Glomerular visceral epithelial cell (primary cell): ENCODE measurements at regions not wholly inside any gene's neighbourhood (a gene's known extent, or its start where the extent isn't known, plus 50 kb on each side); places are given as distances from the start of the nearest gene placed in this dataset.
"Not testable (repeated sequence)": the region's sequence is repeated elsewhere in the genome, so short reads cannot be mapped to it uniquely, and the experiment has no call there.

Experiments used
- DNase-seq: peaks from one replicate; pipeline ENCODE4 v3.0.0-alpha.2; 2016; ENCODE audit errors: extremely low spot score

- DNase-seq: not testable (repeated sequence)
These were observed 370.4 kb upstream of the CLNK start for GRCh38 chr4:11054937-11055336.

GRCh38 chr4:11053601-11054220 is 369.1 kb upstream of the CLNK start:
- DNase-seq: no peak

- DNase-seq: no peak
These were observed 366.6 kb upstream of the CLNK start for GRCh38 chr4:11051181-11051580.

GRCh38 chr4:11050766-11051165 is 366.2 kb upstream of the CLNK start:
- DNase-seq: no peak

- no peak for DNase-seq
These were observed 364.4 kb upstream of the CLNK start for GRCh38 chr4:11049001-11049400.

- DNase-seq: no peak
These were observed 358.2 kb upstream of the CLNK start for GRCh38 chr4:11042760-11043159.

- DNase-seq: no peak
These were observed 355.1 kb upstream of the CLNK start for GRCh38 chr4:11039634-11040131.

- DNase-seq: no peak
These were observed 354.4 kb upstream of the CLNK start for GRCh38 chr4:11038926-11039325.

- no peak for DNase-seq
These were observed 353.1 kb upstream of the CLNK start for GRCh38 chr4:11037637-11038036.

GRCh38 chr4:11028334-11028733 is 343.8 kb upstream of the CLNK start:
- no peak for DNase-seq

- DNase-seq: no peak
These were observed 336.8 kb upstream of the CLNK start for GRCh38 chr4:11021333-11021732.

- DNase-seq: no peak
These were observed 335.1 kb upstream of the CLNK start for GRCh38 chr4:11019451-11020240.

GRCh38 chr4:11014199-11014598 is 329.6 kb upstream of the CLNK start:
- no peak for DNase-seq

- DNase-seq: no peak
These were observed 328.6 kb upstream of the CLNK start for GRCh38 chr4:11013094-11013664.

- DNase-seq: no peak
These were observed 326.7 kb upstream of the CLNK start for GRCh38 chr4:11011249-11011648.

- no peak for DNase-seq
These were observed 326.1 kb upstream of the CLNK start for GRCh38 chr4:11010624-11011023.

- DNase-seq: no peak
These were observed 324.7 kb upstream of the CLNK start for GRCh38 chr4:11009281-11009680.

- DNase-seq: no peak
These were observed 320.7 kb upstream of the CLNK start for GRCh38 chr4:11005300-11005699.

- DNase-seq: no peak
These were observed 320.2 kb upstream of the CLNK start for GRCh38 chr4:11004818-11005217.

- no peak for DNase-seq
These were observed 318.4 kb upstream of the CLNK start for GRCh38 chr4:11002961-11003360.

- DNase-seq: peak; percentile 15
These were observed 314.3 kb upstream of the CLNK start for GRCh38 chr4:10998846-10999245.

GRCh38 chr4:10984815-10985214 is 300.2 kb upstream of the CLNK start:
- no peak for DNase-seq
